Breast epithelium (tissue), 4 donors: ENCODE measurements at regions not wholly inside any gene's neighbourhood (a gene's known extent, or its start where the extent isn't known, plus 50 kb on each side); places are given as distances from the start of the nearest gene placed in this dataset.
"Not testable (repeated sequence)": the region's sequence is repeated elsewhere in the genome, so short reads cannot be mapped to it uniquely, and the experiment has no call there.

Experiments
- DNase-seq, 2 donors: peaks; one replicate each; pipeline ENCODE4 v3.0.0-alpha.2; 2019; ENCODE audit warnings: low spot score in 2 of 2
- H3K27ac ChIP-seq, 2 donors: fragments of 200-600 bp; sonication (generic) in 1 of 2; one replicate each; pipeline ENCODE4 v1.5.1; 2016 to 2019; ENCODE audit warnings: mild to moderate bottlenecking in 1 of 2
- H3K27me3 ChIP-seq, 2 donors: fragments of 200-600 bp; sonication (generic) in 1 of 2; one replicate each; pipeline versions ENCODE4 v1.5.1 to v1.6.0; 2017 to 2019; ENCODE audit warnings: control low read depth in 1 of 2, mild to moderate bottlenecking in 1 of 2
- H3K36me3 ChIP-seq: fragments of 200-600 bp; one replicate; pipeline ENCODE4 v1.5.1; 2019
- H3K4me1 ChIP-seq, 2 donors: fragments of 200-600 bp; sonication (generic); one replicate each; pipeline ENCODE4 v1.5.1; 2016 to 2019; ENCODE audit warnings: control low read depth in 1 of 2
- H3K4me3 ChIP-seq, 3 donors: fragments of 200-600 bp; sonication (generic); 1 replicate in 2 of 3; 2 replicates in 1 of 3; pipeline ENCODE4 v1.5.1; 2016 to 2019; ENCODE audit warnings: mild to moderate bottlenecking in 3 of 3, moderate library complexity in 2 of 3
- H3K9me3 ChIP-seq, 2 donors: fragments of 200-600 bp; sonication (generic) in 1 of 2; one replicate each; pipeline ENCODE4 v1.5.1; 2016 to 2019; ENCODE audit warnings: control low read depth in 1 of 2
- POLR2A ChIP-seq: fragments of 450-650 bp; IDR thresholded peaks from one replicate; pipeline ENCODE4 v1.6.1; 2016; ENCODE audit warnings: antibody characterized with exemption, mild to moderate bottlenecking, moderate library complexity
- POLR2AphosphoS5 ChIP-seq, 3 donors: sonication (generic); formaldehyde crosslinking; IDR thresholded peaks; one replicate each; pipeline ENCODE4 v1.6.1; 2017; ENCODE audit warnings: antibody characterized with exemption in 3 of 3
- intact Hi-C: fragments of 100-400 bp; cut with DNase I; formaldehyde crosslinking; loops from one replicate; pipeline ENCODE4 v1.15.1; 2023; ENCODE audit warnings: low total_unique reads
- TF ChIP-seq, protein P1 (sequence below), 3 donors: fragments of 450-650 bp; IDR thresholded peaks; one replicate each; pipeline ENCODE4 v1.5.1; 2016 to 2017; ENCODE audit warnings: antibody characterized with exemption in 3 of 3, mild to moderate bottlenecking in 3 of 3, moderate library complexity in 3 of 3

DNA sequence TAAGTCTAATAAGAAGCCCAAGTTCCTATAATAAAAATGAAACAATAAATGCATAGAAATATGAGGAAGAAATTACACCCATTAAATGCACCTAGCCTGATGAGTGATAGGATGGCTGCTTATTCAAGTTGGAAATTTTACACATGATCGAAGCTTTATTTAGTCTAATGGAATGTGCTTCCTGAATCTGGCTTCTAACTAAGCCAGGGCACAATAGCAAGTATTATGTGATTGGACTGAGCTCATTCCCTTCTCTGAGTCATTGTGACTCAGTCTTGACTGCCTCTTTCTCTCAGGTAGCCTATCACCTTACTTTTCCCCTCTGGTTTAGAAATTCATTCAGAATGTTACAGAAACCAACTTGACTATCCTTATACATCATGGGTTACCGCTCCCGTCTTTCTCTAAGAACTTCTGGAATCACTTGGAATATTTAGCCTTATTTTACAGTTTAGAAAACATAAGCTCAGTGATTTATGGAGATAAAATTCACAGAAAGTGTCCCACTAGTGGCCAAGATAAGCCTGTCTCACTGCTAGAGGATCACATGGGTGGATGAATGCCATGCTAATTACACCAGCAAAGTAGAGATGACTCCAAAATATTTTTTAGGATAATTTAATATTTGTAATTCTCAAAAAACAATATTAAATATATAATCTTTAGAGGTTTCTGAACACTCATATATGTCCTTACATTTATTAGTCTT, 505.3 kb upstream of the JAG1 start:
- no peak for DNase-seq
- intact Hi-C loops: no loop called here
- Histone ChIP-seq H3K4me1 (no peaks in the 10 kb centered on the region), H3K36me3 (no peaks in the 10 kb centered on the region), H3K9me3 (no peaks in the 10 kb centered on the region), H3K27ac (peak overlapping the region in 1 of 2 donors; percentile 27), H3K4me3 (no peak overlapping the region), H3K27me3 (no peaks in the 10 kb centered on the region)
- TF ChIP-seq POLR2AphosphoS5 (IDR thresholded peaks at IDR 0.05) (no peak), POLR2A (no peak)
- TF ChIP-seq, protein P1, sequence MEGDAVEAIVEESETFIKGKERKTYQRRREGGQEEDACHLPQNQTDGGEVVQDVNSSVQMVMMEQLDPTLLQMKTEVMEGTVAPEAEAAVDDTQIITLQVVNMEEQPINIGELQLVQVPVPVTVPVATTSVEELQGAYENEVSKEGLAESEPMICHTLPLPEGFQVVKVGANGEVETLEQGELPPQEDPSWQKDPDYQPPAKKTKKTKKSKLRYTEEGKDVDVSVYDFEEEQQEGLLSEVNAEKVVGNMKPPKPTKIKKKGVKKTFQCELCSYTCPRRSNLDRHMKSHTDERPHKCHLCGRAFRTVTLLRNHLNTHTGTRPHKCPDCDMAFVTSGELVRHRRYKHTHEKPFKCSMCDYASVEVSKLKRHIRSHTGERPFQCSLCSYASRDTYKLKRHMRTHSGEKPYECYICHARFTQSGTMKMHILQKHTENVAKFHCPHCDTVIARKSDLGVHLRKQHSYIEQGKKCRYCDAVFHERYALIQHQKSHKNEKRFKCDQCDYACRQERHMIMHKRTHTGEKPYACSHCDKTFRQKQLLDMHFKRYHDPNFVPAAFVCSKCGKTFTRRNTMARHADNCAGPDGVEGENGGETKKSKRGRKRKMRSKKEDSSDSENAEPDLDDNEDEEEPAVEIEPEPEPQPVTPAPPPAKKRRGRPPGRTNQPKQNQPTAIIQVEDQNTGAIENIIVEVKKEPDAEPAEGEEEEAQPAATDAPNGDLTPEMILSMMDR (IDR thresholded peaks at IDR 0.05): no peak

DNA sequence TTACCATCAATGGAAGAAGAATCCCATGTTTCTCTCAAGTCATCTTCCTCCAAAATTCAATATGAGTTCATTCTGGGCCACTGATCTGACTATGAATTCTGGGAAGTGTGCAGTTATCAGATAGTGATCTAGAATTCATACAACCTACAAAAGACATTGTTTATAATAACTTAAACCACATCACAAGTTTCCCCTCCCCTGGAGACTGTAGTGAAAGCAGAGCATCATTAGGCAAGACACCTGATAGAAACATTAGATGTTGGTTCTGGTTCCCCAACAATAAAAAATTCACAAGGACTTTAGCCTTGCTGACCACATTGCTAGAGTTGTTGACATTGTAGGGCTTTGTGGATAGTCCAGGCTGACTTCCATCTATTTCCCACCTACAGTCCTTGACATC, 506.4 kb upstream of the JAG1 start:
- intact Hi-C loops: no loop called here
- Histone ChIP-seq H3K9me3 (peaks cover 0 to 1% of the 10 kb centered on the region in 2 donors), H3K4me1 (no peaks in the 10 kb centered on the region), H3K27me3 (no peaks in the 10 kb centered on the region), H3K27ac (no peak overlapping the region), H3K4me3 (no peak overlapping the region), H3K36me3 (no peaks in the 10 kb centered on the region)
- DNase-seq: no peak
- TF ChIP-seq, protein P1 (IDR thresholded peaks at IDR 0.05): no peak
- TF ChIP-seq POLR2AphosphoS5 (IDR thresholded peaks at IDR 0.05) (no peak), POLR2A (no peak)

DNA sequence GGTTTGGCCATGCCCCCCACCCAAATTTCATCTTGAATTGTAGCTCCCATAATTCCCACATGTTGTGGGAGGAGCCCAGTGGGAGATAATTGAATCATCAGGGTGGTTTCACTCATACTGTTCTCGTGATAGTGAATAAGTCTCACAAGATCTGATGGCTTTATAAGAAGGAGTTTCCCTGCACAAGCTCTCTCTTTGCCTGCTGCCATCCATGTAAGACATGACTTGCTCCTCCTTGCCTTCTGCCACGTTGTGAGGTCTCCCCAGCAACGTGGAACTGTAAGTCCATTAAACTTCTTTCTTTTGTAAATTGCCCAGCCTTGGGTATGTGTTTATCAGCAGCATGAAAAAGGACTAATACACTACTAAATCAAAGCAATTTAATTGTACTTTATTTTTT, 507.3 kb upstream of the JAG1 start:
- H3K27ac ChIP-seq, intact Hi-C loops: not testable (repeated sequence)

DNA sequence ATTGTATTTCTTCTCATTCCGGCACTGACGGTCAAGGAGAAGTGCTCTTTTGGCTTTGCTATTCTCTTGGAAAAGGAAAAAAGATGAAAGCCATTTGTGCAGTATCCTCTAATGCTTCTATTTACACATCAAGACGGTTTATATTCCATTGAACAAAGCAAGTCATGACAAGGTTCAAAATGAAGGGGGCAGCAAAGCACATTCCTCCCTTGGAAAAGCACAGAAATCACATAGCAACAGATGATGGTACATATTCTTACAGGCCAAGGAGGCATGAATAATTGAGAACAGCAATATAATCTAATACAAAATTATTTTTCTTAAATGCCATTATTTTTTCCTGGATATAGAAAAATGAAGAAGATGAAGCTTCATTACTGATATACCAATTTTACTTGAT, 508.2 kb upstream of the JAG1 start:
- Histone ChIP-seq H3K9me3 (peaks cover 0 to 6% of the 10 kb centered on the region in 2 donors), H3K27me3 (no peaks in the 10 kb centered on the region), H3K4me3 (no peak overlapping the region), H3K36me3 (no peaks in the 10 kb centered on the region), H3K27ac (no peak overlapping the region), H3K4me1 (no peaks in the 10 kb centered on the region)
- intact Hi-C loops: no loop called here
- TF ChIP-seq POLR2A (no peak), POLR2AphosphoS5 (IDR thresholded peaks at IDR 0.05) (no peak)
- TF ChIP-seq, protein P1 (IDR thresholded peaks at IDR 0.05): no peak
- no peak for DNase-seq

More for the DNA sequence above, 507.3 kb upstream of the JAG1 start:
- not testable (repeated sequence) for DNase-seq, H3K36me3 ChIP-seq, H3K9me3 ChIP-seq, H3K27me3 ChIP-seq, H3K4me3 ChIP-seq, H3K4me1 ChIP-seq

DNA sequence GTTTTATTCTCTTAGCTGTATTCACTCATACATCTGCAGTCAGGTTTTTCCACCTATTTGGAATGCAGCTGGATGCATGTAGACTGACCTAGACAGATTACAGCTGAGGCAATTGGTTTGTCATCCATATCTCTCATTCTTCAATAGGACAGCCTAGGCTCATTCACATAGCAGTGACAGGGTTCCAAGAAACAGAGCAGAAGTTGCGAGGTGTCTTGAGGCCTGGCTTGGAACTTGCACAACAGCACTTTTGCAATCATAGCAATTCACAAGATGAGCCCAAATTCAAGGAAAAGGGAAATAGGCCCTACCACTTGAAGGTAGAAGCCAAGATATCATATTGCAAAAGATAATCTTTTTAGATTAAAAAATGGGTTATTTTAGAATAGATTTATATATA, 508.9 kb upstream of the JAG1 start:
- DNase-seq: no peak
- no peak overlapping the region for H3K4me3 ChIP-seq
- H3K36me3 ChIP-seq: no peaks in the 10 kb centered on the region
- intact Hi-C loops: no loop called here
- no peaks in the 10 kb centered on the region for H3K4me1 ChIP-seq
- peaks cover 0 to 6% of the 10 kb centered on the region in 2 donors for H3K9me3 ChIP-seq
- H3K27ac ChIP-seq: no peak overlapping the region
- no peaks in the 10 kb centered on the region for H3K27me3 ChIP-seq
- TF ChIP-seq, protein P1 (IDR thresholded peaks at IDR 0.05): no peak
- TF ChIP-seq POLR2AphosphoS5 (IDR thresholded peaks at IDR 0.05) (no peak), POLR2A (no peak)
